Daoy (cell line): ENCODE measurements at regions not wholly inside any gene's neighbourhood (a gene's known extent, or its start where the extent isn't known, plus 50 kb on each side); places are given as distances from the start of the nearest gene placed in this dataset.

Experiments used
- DNase-seq: peaks from one replicate; pipeline ENCODE4 v3.0.0-alpha.2; 2015; ENCODE audit warnings: low read depth

- no peak for DNase-seq
These were observed 95.4 kb upstream of the DIO3 start for GRCh38 chr14:101465795-101466448.

GRCh38 chr14:101466456-101467180, 94.7 kb upstream of the DIO3 start:
- no peak for DNase-seq

GRCh38 chr14:101467181-101467926, 93.9 kb upstream of the DIO3 start:
- no peak for DNase-seq

- no peak for DNase-seq
These were observed 91.7 kb upstream of the DIO3 start for GRCh38 chr14:101469382-101470247.

GRCh38 chr14:101470266-101470665, 91.0 kb upstream of the DIO3 start:
- no peak for DNase-seq

GRCh38 chr14:101471723-101472517, 89.4 kb upstream of the DIO3 start:
- no peak for DNase-seq

GRCh38 chr14:101472518-101472849, 88.8 kb upstream of the DIO3 start:
- DNase-seq = no peak

GRCh38 chr14:101473045-101473729, 88.1 kb upstream of the DIO3 start:
- DNase-seq = no peak

- no peak for DNase-seq
These were observed 87.3 kb upstream of the DIO3 start for GRCh38 chr14:101473795-101474562.

GRCh38 chr14:101474563-101475455, 86.5 kb upstream of the DIO3 start:
- no peak for DNase-seq

GRCh38 chr14:101475456-101476257, 85.6 kb upstream of the DIO3 start:
- peak; percentile 67 for DNase-seq

GRCh38 chr14:101476258-101476915, 84.9 kb upstream of the DIO3 start:
- no peak for DNase-seq

GRCh38 chr14:101476916-101477553, 84.3 kb upstream of the DIO3 start:
- DNase-seq = peak; percentile 82

GRCh38 chr14:101477648-101478047, 83.6 kb upstream of the DIO3 start:
- DNase-seq = peak; percentile 38

- DNase-seq = no peak
These were observed 83.2 kb upstream of the DIO3 start for GRCh38 chr14:101478096-101478495.

- DNase-seq = no peak
These were observed 82.4 kb upstream of the DIO3 start for GRCh38 chr14:101478796-101479410.
